Lower leg skin (tissue), 3 donors: ENCODE measurements at regions not wholly inside any gene's neighbourhood (a gene's known extent, or its start where the extent isn't known, plus 50 kb on each side); places are given as distances from the start of the nearest gene placed in this dataset.

Experiments used
- CTCF ChIP-seq, 3 donors: fragments of 450-650 bp; IDR thresholded peaks; one replicate each; pipeline ENCODE4 v1.5.1; 2016; ENCODE audit warnings: antibody characterized with exemption in 3 of 3, mild to moderate bottlenecking in 3 of 3, moderate library complexity in 2 of 3
- POLR2A ChIP-seq, 2 donors: fragments of 450-650 bp; IDR thresholded peaks; one replicate each; pipeline ENCODE4 v1.6.1; 2016 to 2017; ENCODE audit warnings: antibody characterized with exemption in 2 of 2, mild to moderate bottlenecking in 1 of 2, moderate library complexity in 1 of 2

GRCh38 chr11:127275774-127276173 lies 275.2 kb upstream of the KIRREL3 start:
- TF ChIP-seq CTCF (IDR thresholded peaks at IDR 0.05) (no peak), POLR2A (IDR thresholded peaks at IDR 0.05) (no peak)
